IMR-90 (cell line): ENCODE measurements at regions not wholly inside any gene's neighbourhood (a gene's known extent, or its start where the extent isn't known, plus 50 kb on each side); places are given as distances from the start of the nearest gene placed in this dataset.
A peak's percentile ranks its signal among the peaks of the same experiment; 100 is the strongest.

Source experiments
- ATAC-seq: fragments of 200-7000 bp; cut with Tn5 transposase; 2 replicates; pipeline ENCODE4 v1.9.1; 2020; ENCODE audit warnings: low read depth, mild to moderate bottlenecking, moderate library complexity
- BruUV-seq: library from RNA; stranded (reverse); fragments of 400-500 nt; replicated peaks from 2 replicates; lab custom pipeline; 2021; lab: Mats Ljungman, UMichigan
- CTCF ChIA-PET: fragments of 300-600 bp; formaldehyde crosslinking; extraction: SDS; loops from one replicate; lab custom pipeline; 2021; ENCODE audit warnings: antibody characterized with exemption; lab: Yijun Ruan, JAX
- POLR2A ChIA-PET: fragments of 300-600 bp; sonication (Branson Sonifier 250); formaldehyde crosslinking; loops from one replicate; lab custom pipeline; 2022; ENCODE audit warnings: antibody characterized with exemption; ENCODE audit not compliant: unreplicated experiment; lab: Charles Lee
- DNase-seq: peaks from one replicate; pipeline ENCODE4 v3.0.0; 2013
- H2AFZ ChIP-seq: replicated peaks from 2 replicates; pipeline ENCODE3; 2013; ENCODE audit warnings: low read length, mild to moderate bottlenecking; ENCODE audit not compliant: poor library complexity
- H2AK5ac ChIP-seq: 2 replicates; pipeline ENCODE4 v1.6.1; 2013; ENCODE audit warnings: low read depth, low read length, inconsistent platforms
- H2AK9ac ChIP-seq: replicated peaks from 2 replicates; pipeline ENCODE3; 2013; ENCODE audit warnings: mild to moderate bottlenecking, low read depth, low read length, moderate library complexity; ENCODE audit not compliant: poor library complexity
- H2BK120ac ChIP-seq: 2 replicates; pipeline ENCODE4 v1.6.1; 2013; ENCODE audit warnings: low read depth, low read length, inconsistent platforms
- H2BK15ac ChIP-seq: 3 replicates; pipeline ENCODE4 v1.6.1; 2013; ENCODE audit warnings: low read depth, low read length, inconsistent platforms
- H2BK20ac ChIP-seq: 2 replicates; pipeline ENCODE4 v1.6.1; 2013; ENCODE audit warnings: low read depth, mild to moderate bottlenecking, inconsistent platforms, low read length, moderate library complexity
- H2BK5ac ChIP-seq: 2 replicates; pipeline ENCODE4 v1.6.1; 2013; ENCODE audit warnings: mild to moderate bottlenecking, low read depth, low read length, inconsistent platforms; ENCODE audit not compliant: poor library complexity, severe bottlenecking
- H3K14ac ChIP-seq: replicated peaks from 2 replicates; pipeline ENCODE4 v1.6.1; 2013; ENCODE audit warnings: low read depth, low read length, inconsistent platforms
- H3K18ac ChIP-seq: 2 replicates; pipeline ENCODE4 v1.6.1; 2013; ENCODE audit warnings: low read depth, low read length, control low read depth
- H3K23ac ChIP-seq: 2 replicates; pipeline ENCODE4 v1.6.1; 2013; ENCODE audit warnings: low read depth, low read length, inconsistent platforms
- H3K27ac ChIP-seq: 2 replicates; pipeline ENCODE4 v1.5.1; 2013; ENCODE audit warnings: mild to moderate bottlenecking, control low read depth, low read length; ENCODE audit not compliant: insufficient read depth
- H3K27me3 ChIP-seq: 2 replicates; pipeline ENCODE4 v1.6.1; 2013; ENCODE audit warnings: low read length; ENCODE audit not compliant: control insufficient read depth, insufficient read depth
- H3K36me3 ChIP-seq: 2 replicates; pipeline ENCODE4 v1.6.1; 2013; ENCODE audit warnings: low read length, mixed read lengths; ENCODE audit not compliant: control insufficient read depth, insufficient read depth
- H3K4ac ChIP-seq: 2 replicates; pipeline ENCODE4 v1.6.1; 2013; ENCODE audit warnings: low read depth, low read length, inconsistent platforms
- H3K4me1 ChIP-seq: 2 replicates; pipeline ENCODE4 v1.6.1; 2013; ENCODE audit warnings: low read length, mixed read lengths; ENCODE audit not compliant: control insufficient read depth, insufficient read depth
- H3K4me2 ChIP-seq: 2 replicates; pipeline ENCODE4 v1.6.1; 2013; ENCODE audit warnings: low read depth, mild to moderate bottlenecking, control low read depth, low read length, moderate library complexity
- H3K4me3 ChIP-seq: 2 replicates; pipeline ENCODE4 v1.5.1; 2013; ENCODE audit warnings: low read depth, mild to moderate bottlenecking, control low read depth, low read length, moderate library complexity; ENCODE audit not compliant: insufficient read depth
- H3K56ac ChIP-seq: 2 replicates; pipeline ENCODE4 v1.6.1; 2013; ENCODE audit warnings: low read length, inconsistent platforms; ENCODE audit not compliant: insufficient read depth; ENCODE audit errors: extremely low read depth
- H3K79me1 ChIP-seq, 2 experiments: 2 replicates each; pipeline ENCODE4 v1.6.1; 2013; ENCODE audit warnings: low read length in 2 of 2, inconsistent platforms in 1 of 2, low read depth in 1 of 2
- H3K9ac ChIP-seq: 2 replicates; pipeline ENCODE4 v1.6.1; 2013; ENCODE audit warnings: low read depth, low read length, control low read depth
- H3K9me1 ChIP-seq: 2 replicates; pipeline ENCODE4 v1.6.1; 2013; ENCODE audit warnings: low read length, inconsistent platforms; ENCODE audit not compliant: insufficient read depth
- H3K9me3 ChIP-seq: 2 replicates; pipeline ENCODE4 v1.6.1; 2013; ENCODE audit warnings: low read length; ENCODE audit not compliant: control insufficient read depth, insufficient read depth
- H4K20me1 ChIP-seq: 2 replicates; pipeline ENCODE4 v1.6.1; 2013; ENCODE audit warnings: low read length, inconsistent platforms; ENCODE audit not compliant: insufficient read depth
- H4K5ac ChIP-seq: 2 replicates; pipeline ENCODE4 v1.6.1; 2013; ENCODE audit warnings: mild to moderate bottlenecking, low read depth, low read length, control low read depth
- H4K8ac ChIP-seq, 2 experiments: 2 replicates each; pipeline ENCODE4 v1.6.1; 2013; ENCODE audit warnings: low read depth in 2 of 2, low read length in 2 of 2, control low read depth in 1 of 2, inconsistent platforms in 1 of 2
- H4K91ac ChIP-seq: 2 replicates; pipeline ENCODE4 v1.6.1; 2013; ENCODE audit warnings: low read depth, low read length, inconsistent platforms; ENCODE audit not compliant: insufficient read depth
- BHLHE40 ChIP-seq: fragments of 150-350 bp; IDR thresholded peaks from 2 replicates; pipeline ENCODE4 v1.6.1; 2016; ENCODE audit warnings: mild to moderate bottlenecking, low read depth, low read length
- CEBPB ChIP-seq: IDR thresholded peaks from 2 replicates; pipeline ENCODE4 v1.6.1; 2012; ENCODE audit warnings: low read depth, low read length, improper control_type of control experiment
- CHD1 ChIP-seq: IDR thresholded peaks from 2 replicates; pipeline ENCODE4 v1.6.1; 2012; ENCODE audit warnings: low read depth, low read length, improper control_type of control experiment
- CTCF ChIP-seq: conservative IDR thresholded peaks from 2 replicates; pipeline ENCODE4 v1.5.1; 2012; ENCODE audit warnings: mild to moderate bottlenecking, low read depth, low read length, improper control_type of control experiment
- ELK1 ChIP-seq: fragments of 150-350 bp; IDR thresholded peaks from 2 replicates; pipeline ENCODE4 v1.6.1; 2016; ENCODE audit warnings: low read depth, mild to moderate bottlenecking, low read length, moderate library complexity, borderline replicate concordance
- FOS ChIP-seq: fragments of 150-350 bp; IDR thresholded peaks from 2 replicates; pipeline ENCODE4 v1.6.1; 2016; ENCODE audit warnings: low read depth, low read length
- MAFK ChIP-seq: IDR thresholded peaks from 2 replicates; pipeline ENCODE4 v1.6.1; 2012; ENCODE audit warnings: low read depth, low read length, improper control_type of control experiment
- MAZ ChIP-seq: IDR thresholded peaks from 2 replicates; pipeline ENCODE4 v1.6.1; 2012; ENCODE audit warnings: low read depth, mild to moderate bottlenecking, low read length, improper control_type of control experiment, moderate library complexity, borderline replicate concordance
- MXI1 ChIP-seq: IDR thresholded peaks from 2 replicates; pipeline ENCODE4 v1.6.1; 2012; ENCODE audit warnings: low read depth, mild to moderate bottlenecking, low read length, moderate library complexity, borderline replicate concordance
- NFE2L2 ChIP-seq: fragments of 150-350 bp; IDR thresholded peaks from 2 replicates; pipeline ENCODE4 v1.6.1; 2016; ENCODE audit warnings: low read depth, mild to moderate bottlenecking, low read length
- POLR2A ChIP-seq: IDR thresholded peaks from 2 replicates; pipeline ENCODE4 v1.6.1; 2012; ENCODE audit warnings: mild to moderate bottlenecking, low read depth, low read length
- RAD21 ChIP-seq: IDR thresholded peaks from 2 replicates; pipeline ENCODE4 v1.6.1; 2012; ENCODE audit warnings: low read length, improper control_type of control experiment
- RCOR1 ChIP-seq: IDR thresholded peaks from 2 replicates; pipeline ENCODE4 v1.6.1; 2012; ENCODE audit warnings: mild to moderate bottlenecking, low read length, improper control_type of control experiment; ENCODE audit not compliant: insufficient replicate concordance
- RFX5 ChIP-seq: IDR thresholded peaks from 2 replicates; pipeline ENCODE4 v1.8.0; 2012; ENCODE audit warnings: low read depth, mild to moderate bottlenecking, low read length, moderate library complexity
- SMC3 ChIP-seq: fragments of 150-350 bp; IDR thresholded peaks from 2 replicates; pipeline ENCODE4 v1.6.1; 2016; ENCODE audit warnings: low read depth, mild to moderate bottlenecking, antibody characterized with exemption, low read length, moderate library complexity
- USF2 ChIP-seq: fragments of 150-350 bp; IDR thresholded peaks from 2 replicates; pipeline ENCODE4 v1.6.1; 2017; ENCODE audit warnings: mild to moderate bottlenecking, antibody characterized with exemption, low read length, low read depth
- WGBS, 2 experiments: methylation state at CpG; one replicate each; pipeline versions ENCODE4 v1.1.5 to v1.1.7; 2013; ENCODE audit warnings: missing lambda C conversion rate in 2 of 2; ENCODE audit not compliant: insufficient read length in 1 of 2; ENCODE audit errors: extremely low coverage in 2 of 2; 5-methylcytosine and 5-hydroxymethylcytosine counted together
- dilution Hi-C: fragments of 300-500 bp; cut with HindIII; formaldehyde crosslinking; loops from one replicate; pipeline ENCODE4 v1.14.3; 2018; ENCODE audit warnings: low sequenced_read_pairs; ENCODE audit not compliant: unreplicated experiment
- in situ Hi-C: fragments of 300-500 bp; cut with MboI; formaldehyde crosslinking; loops from 3 replicates; pipeline ENCODE4 v1.14.3; 2019; ENCODE audit warnings: low sequenced_read_pairs, inconsistent platforms, mixed read lengths
- intact Hi-C: fragments of 100-400 bp; cut with micrococcal nuclease; formaldehyde crosslinking; loops from 2 replicates; pipeline ENCODE4 v1.10.0; 2022

- Histone ChIP-seq H4K20me1 (no peaks in the 10 kb centered on the region), H3K4me2 (no peak overlapping the region), H3K56ac (no peak overlapping the region), H3K9ac (no peak overlapping the region), H3K4me3 (no peak overlapping the region), H4K5ac (no peak overlapping the region), H4K8ac (no peak overlapping the region), H2BK15ac (no peak overlapping the region), H3K14ac (no peak overlapping the region), H3K79me1 (no peaks in the 10 kb centered on the region), H3K18ac (no peak overlapping the region), H3K9me1 (no peaks in the 10 kb centered on the region), H3K36me3 (no peaks in the 10 kb centered on the region), H2BK20ac (no peak overlapping the region), H2AK5ac (peak overlapping the region; percentile 13), H3K27me3 (no peaks in the 10 kb centered on the region), H3K4ac (no peak overlapping the region), H4K91ac (no peak overlapping the region), H3K9me3 (no peaks in the 10 kb centered on the region), H2AK9ac (no peak overlapping the region), H3K27ac (no peak overlapping the region), H2AFZ (no peak overlapping the region), H2BK5ac (no peak overlapping the region), H2BK120ac (no peak overlapping the region), H3K23ac (no peak overlapping the region), H3K4me1 (peaks cover 4% of the 10 kb centered on the region)
- dilution Hi-C loops (no loop called here), intact Hi-C loops (no loop called here), in situ Hi-C loops (no loop called here)
- TF ChIP-seq MAZ (no peak), ELK1 (no peak), MXI1 (no peak), CEBPB (no peak), NFE2L2 (no peak), POLR2A (no peak), FOS (no peak), CHD1 (no peak), RCOR1 (no peak), SMC3 (no peak), RAD21 (no peak), CTCF (no peak), BHLHE40 (no peak), USF2 (no peak), MAFK (no peak), RFX5 (no peak)
- ChIA-PET POLR2A (no interaction called here), CTCF (no interaction called here)
- DNase-seq (no peak), ATAC-seq (no peak)
- BruUV-seq, result no TSS peak
- WGBS, 2 experiments, result 90% methylated on average over 2 of the region's 9 CpGs; no CpG with 5 or more reads in 1 of the 2 experiments
These were observed 117.9 kb upstream of the PTPN1 start for GRCh38 chr20:50392138-50392866.
